NCI-H1417 (cell line): ENCODE measurements at regions not wholly inside any gene's neighbourhood (a gene's known extent, or its start where the extent isn't known, plus 50 kb on each side); places are given as distances from the start of the nearest gene placed in this dataset.

Experiments used
- DNase-seq, 3 experiments: peaks; one replicate each; lab custom pipeline; 2025; lab: John Stamatoyannopoulos, UW

DNA sequence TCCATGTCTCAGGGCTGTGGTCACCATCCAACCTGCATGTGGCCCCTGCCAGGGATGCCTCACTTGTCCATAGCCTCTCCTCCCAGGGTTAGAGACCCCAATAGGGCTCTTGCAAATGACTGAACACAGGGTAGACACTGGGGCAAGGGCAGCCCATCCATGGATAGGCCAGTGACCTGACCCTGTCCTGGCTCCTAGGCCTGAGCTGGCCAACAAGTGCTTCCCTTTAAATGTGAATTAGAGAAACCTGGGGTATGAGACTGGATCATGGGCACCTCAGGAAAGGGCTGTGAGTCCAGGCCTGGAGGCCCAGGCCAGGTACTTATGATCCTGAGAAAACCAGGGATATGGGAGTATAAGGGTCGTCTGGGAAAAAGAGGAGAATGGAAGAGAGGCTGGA is 64.5 kb downstream of the COPS8 start:
- no peak for DNase-seq

DNA sequence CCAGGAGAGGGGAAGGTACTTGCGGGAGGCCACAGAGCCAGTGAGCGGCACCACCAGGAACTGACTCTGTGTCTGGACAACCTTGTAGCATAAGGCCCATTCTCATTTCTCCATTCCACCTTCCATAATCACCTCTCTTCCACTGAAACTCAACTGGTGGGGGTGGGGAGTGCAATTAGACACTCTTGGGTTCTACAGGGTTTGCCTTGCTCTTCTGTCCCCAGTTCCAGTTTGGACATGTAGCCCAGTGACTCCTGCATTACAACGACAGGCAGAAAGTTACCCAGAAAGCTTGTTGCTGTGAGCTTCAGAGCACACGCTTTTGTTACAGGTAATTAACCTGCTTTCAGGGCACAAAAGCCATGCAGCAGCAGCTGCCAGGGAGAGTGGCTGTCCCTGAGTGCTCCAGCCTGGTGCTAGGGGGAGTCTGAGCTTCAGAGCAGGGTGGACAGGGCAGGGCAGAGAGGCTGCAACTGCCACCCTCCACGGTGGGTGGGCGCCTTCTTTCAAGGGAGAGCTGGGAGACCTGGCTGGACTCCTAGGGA is 65.2 kb downstream of the COPS8 start:
- peak in 2 of 3 experiments; percentile 29 to 66 for DNase-seq

DNA sequence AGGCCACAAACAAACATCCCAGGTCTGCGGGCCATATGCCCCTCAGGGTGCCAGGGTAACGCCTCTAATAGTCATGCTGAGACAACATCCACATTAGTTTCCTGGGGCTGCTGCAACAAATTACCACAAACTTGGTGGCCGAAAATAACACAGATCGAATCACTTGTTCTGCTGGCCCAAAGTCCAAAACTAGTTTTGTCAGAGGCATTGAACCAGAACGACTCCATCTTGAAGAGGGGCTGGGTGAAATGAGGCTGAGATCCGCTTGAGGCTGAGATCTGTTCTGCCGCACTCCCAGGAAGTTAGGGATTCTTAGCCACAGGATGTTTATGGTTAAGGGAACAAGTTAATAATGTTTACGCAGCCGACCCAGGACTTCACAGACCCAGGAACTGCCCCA is 66.7 kb downstream of the COPS8 start:
- DNase-seq, result no peak

DNA sequence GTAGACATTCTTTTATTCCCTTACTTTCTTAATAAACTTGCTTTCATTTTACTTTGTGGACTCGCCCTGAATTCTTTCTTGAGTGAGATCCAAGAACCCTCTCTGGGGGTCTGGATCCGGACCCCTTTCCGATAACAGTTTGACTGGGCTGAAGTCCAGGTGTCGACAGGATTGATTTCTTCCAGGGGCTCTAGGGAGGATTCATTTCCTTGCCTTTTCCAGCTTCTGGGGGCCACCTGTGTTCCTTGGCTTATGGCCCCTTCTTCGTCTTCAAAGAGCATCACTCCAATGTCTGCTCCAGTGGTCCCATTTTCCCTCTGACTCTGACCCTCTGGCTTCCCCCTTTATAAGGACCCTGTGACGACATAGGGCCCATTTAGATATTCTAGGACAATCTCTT is 67.5 kb downstream of the COPS8 start:
- no peak for DNase-seq

DNA sequence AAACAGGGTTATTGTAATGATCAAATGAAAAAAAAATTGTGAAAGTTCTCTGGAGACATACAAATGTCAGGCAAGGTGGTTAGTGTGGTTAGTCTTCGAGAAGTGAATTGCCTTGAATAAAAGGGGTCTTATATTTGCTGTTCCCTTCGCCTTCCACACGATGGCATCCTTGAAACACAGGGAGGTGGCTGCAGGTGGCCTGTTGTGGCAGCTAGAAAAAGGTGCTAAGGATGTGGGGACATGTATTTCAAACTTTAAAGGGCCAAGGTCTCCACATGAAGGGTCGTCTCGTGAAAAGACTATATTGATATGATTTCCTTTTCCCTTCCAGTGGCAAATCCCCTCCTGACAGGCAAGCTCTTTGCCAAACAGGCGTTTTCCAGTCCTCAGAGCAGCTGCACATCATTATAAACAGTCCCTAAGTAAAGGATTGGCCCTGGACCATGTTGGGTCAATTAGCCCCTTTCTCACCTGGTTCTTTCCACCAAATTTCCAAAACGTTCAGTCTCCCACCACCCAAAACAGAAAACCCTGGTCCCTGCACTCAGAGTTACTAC is 68.5 kb downstream of the COPS8 start:
- peak in 2 of 3 experiments; percentile 12 to 63 for DNase-seq

DNA sequence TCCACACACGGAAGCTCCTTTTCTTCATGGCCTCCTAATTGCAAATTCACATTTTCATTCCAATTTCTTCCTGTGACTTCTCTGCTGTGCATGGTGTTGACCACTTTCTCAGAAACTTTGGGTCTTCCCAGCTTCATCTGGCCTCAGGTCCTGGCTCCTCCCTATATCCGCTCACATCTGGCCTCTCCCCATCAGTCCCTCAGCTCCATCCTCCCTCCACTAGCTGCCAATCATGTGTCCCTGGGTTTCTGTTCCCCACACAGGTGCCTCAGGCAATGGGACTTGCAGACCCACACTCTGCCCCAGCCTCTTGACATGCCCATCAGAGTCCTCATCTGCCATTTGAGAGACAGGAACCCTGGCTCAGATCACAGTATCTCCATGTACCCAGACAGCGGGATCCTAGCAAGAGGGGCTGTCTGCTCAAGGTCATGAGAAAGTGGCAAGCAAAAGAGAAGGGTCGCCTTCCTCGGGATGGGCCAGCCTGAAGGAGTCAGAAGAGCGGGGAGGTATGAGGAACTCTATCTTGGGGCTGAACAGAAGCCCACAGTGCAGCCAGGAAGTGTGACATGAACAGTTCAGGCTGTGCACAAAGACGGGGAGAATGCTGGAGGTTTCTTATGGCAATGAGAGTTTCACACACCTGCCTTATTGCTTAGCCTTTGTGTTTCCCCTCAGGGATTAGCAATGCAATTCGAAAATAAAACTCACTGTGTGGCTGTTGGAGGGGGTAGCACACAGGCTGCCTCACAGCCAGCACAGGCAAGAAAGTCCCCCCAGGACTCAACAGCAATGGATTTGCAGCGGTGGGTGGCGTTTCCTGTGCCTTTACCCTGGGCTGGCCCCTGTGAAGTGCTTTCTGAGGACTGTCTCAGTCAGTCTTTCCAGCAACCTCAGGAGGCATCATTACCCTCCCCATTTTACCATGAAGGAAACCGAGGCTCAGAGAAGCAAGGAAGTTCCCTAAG is 69.5 kb downstream of the COPS8 start:
- no peak for DNase-seq

DNA sequence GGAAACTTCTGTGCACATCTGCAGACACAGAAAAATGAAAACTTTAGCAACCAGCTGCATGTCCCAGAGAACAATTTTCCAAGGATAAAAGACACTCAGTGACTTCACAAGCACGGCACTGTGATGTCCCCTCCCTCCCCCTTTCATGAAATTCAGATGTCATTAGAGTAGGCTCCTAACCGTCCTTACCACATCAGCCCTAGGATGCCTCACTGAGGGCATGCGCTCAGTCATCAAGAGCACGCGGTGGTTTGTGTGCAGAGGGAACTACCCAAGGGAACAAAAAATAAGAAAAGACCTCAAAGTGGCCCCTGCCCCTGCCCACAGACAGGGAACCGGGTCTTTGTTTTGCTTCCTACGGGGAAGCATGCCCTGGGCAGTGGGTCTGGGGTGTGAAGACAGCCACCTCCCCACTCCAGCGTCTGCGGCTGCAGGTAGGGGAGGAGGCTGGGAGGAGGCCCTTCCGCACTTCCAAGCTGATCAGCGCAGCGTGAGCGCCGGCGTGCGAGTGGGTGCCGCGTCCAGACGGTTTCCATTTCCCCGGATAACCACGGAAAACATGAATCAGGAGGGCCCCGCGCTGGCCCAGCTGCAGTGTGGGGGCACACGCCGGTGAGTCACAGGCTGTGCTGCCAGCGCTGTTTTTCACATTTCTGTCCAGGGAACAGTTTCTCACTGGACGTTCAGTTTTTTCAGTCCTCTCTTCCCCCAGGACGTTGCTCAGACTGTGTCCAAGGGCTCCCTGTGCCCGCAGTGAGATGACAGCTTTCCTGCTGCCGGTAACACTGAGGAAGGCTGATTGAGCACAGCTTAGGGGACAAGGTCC is 70.6 kb downstream of the COPS8 start:
- DNase-seq, result no peak

DNA sequence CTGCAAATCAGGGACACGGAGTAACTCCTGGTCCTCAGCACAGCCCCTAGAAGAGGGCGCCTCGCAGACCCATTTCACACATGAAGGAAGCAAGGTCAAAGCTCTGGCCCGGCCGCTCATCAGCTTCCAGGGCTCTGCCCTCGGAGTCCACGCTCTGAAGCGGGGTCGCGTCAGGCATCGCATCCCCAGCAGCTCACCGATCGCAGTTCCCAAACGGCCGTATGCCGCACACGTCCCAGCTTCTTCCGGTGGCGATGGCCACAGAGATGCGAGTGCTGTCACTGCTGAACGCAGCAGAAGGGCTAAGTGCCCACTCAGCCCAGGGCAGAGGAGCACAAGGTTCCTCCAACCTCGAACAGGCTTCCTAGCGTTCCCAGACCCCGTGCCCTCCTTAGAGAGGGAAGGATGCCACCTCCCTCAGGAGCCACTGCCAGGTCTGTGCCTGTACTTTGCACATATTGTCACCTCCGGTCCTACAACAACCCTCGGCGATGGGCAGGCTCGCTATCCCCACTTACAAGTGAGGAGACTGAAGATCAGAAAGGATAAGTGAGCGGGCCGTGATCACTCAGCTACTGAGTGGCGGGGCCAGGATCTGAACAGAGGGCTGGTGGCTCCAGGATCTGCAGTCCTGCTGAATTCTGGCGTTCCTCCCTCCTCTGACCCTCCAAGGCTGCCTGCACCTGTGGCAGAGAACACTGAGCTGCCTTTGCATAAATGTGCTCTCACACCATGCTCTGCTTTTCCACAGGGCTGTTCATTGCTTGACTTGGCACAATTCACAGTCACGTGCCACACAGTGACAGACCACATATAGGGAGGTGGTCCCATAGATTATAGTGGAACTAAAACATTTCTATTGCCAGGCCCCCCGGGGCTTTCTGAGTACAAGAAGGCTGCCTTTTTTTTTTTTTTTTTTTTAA is 71.4 kb downstream of the COPS8 start:
- no peak for DNase-seq

DNA sequence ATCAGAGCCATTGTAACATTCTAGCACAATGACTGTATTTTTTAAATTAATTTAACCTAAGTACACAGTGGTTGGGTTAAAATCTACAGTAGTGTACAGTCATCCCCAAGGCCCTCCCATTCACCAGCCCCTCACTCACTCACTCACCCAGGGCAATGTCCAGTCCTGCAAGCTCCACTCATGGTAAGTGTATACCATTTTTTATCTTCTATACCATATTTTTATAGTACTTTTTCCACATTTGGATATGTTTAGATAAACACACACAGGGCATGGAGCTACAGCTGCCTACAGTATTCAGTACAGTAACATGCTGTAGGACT is 72.1 kb downstream of the COPS8 start:
- DNase-seq, result no peak

DNA sequence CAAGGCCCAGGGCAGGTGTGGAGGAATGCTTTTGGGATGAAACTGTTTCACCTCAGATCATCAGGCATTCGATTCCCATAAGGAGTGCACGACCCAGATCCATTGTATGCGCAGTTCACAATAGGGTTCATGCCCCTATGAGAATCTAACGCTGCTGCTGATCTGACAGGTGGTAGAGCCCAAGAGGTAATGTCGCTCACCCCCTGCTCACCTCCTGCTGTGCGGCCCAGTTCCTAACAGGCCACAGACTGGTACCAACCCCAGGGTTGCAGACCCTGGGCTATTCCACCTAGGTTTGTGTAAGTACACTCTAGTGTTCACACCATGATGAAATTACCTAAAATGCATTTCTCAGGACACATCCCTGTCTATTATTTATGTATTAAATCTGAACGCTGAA is 72.5 kb downstream of the COPS8 start:
- DNase-seq, result no peak

DNA sequence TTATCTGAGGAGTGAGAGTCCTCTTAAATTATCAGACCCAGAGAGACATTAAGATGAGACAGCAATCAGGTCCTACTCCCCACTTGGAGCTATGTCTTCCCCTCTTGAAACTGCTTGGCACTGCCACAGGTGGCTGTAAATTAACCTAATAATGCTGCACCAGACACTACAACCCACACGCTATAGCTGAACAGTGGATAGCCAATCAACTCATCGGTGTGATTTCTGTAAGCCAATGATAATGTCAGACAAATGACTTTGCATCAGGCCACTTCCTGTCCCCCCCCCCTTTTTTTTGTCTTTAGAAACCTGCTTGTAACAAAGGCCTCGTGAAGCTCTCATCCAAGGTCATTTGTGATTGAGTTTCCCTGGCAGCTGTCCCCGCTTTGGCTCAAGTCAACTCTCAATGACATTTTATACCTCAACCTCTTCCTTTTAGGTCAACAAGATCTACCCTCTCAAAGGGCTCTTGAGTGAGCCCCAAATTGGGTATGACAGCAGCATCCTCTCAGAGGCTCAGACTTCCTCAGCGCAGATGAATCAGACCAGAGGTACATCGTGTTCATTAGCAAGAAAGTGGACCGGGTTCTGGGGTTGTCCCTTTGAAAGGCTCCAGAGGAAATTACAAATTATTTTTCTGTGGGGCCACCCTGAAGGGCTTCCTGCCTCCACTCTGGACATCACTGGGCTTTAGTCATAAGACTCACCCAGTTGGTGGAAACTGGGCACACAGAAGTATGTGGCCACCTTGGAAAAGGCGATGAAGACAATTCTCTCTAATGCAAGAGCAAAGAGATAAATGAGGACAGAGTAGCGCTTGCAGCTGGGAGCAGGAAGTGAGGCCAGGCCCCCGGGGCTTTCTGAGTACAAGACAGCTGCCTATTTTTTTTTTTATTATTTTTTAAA is 73.6 kb downstream of the COPS8 start:
- DNase-seq, result peak in 1 of 3 experiments; percentile 2

DNA sequence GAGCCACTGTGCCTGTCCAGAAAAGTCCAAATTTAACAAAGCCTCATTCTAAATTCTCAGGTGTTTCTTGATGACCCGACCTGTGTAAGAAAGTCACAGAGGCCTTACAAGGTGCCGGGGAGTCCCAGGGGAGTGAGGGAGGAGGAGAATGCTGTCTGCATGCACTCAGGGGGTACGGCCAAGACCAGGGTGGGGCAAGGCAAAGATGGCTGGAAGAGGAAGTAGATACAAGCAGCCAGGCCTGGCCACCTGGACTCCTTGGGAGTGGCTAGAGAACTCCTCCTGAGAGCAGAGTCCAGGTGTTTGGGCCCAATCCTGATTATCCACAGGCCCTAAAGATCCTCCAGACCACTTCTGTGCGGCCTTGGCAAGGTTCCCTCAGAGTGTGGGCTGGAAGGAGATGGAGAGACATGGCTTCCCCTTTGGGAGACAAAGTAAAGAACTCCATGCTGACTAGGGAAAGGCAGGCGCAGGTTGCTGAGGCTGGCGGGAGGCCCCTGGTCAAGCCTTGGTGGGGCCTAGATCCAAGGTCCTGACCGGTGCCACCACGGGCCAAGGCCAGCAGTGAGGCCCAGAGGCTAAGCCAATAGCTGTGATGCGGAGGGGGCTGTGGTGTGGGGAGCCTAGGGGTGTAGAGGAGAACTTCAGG is 74.7 kb downstream of the COPS8 start:
- DNase-seq, result no peak

DNA sequence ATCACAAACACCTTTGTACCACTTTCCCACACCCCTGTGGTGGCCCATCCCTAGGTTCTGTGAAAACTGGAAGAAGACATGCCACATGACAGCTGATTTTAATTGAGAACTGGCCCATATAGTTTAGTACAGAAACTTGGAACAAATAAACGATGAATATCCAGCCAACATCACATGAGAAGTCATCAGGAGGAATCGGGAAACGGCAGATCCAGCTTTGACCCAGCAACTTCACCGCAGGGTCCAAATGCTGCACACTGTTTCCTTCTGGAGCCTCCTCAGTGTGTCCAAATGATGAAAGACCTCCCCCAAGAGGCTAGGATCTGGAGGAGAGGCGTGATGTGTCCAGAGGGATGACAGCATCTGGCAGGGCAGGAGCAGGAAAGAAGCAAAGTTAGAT is 75.5 kb downstream of the COPS8 start:
- no peak for DNase-seq

DNA sequence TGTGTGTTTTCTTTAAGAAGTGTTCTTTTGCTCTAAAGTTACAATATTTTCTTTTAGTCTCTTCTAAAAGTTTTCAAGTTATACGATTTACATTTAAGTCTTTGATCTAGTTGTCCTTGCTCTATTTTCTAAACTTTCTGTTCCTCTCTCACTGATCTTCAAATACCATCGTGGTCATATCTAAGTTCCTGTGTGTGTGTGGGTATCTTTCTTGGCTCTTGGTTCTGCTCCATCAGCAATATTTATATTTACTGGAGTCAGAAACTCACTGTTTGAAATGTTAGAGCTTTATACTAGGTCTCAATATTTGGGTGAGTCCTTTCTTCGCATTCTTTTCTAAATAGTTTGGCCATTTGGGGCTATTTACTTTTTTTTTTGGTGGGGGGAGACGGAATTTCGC is 77.3 kb downstream of the COPS8 start:
- DNase-seq, result no peak

DNA sequence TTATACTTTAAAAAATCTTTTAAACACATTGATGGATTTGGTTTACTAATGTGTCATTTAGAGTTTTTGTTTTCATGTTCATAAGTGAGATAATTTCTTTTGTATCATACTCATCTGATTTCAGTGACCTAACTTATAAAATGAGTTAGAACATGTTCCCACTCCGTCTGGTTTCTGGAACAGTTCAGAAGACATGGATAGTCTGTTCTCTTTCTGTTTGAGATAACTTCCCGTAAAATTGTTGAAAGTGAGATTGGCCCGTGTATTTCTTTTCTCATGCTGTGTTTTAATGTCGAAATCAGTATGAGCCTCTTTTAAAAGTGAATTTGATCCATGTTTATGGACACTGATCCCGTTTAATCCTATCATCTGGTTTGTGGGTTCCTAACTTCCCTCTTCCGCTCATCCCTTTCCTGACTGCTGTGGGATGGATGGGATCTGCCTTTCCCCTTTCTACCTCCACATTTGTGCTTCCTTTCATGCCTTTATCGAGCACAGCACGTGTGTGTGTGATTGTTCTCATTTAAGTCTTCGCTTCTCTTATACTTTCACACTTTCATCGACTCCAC is 78.9 kb downstream of the COPS8 start:
- no peak for DNase-seq

DNA sequence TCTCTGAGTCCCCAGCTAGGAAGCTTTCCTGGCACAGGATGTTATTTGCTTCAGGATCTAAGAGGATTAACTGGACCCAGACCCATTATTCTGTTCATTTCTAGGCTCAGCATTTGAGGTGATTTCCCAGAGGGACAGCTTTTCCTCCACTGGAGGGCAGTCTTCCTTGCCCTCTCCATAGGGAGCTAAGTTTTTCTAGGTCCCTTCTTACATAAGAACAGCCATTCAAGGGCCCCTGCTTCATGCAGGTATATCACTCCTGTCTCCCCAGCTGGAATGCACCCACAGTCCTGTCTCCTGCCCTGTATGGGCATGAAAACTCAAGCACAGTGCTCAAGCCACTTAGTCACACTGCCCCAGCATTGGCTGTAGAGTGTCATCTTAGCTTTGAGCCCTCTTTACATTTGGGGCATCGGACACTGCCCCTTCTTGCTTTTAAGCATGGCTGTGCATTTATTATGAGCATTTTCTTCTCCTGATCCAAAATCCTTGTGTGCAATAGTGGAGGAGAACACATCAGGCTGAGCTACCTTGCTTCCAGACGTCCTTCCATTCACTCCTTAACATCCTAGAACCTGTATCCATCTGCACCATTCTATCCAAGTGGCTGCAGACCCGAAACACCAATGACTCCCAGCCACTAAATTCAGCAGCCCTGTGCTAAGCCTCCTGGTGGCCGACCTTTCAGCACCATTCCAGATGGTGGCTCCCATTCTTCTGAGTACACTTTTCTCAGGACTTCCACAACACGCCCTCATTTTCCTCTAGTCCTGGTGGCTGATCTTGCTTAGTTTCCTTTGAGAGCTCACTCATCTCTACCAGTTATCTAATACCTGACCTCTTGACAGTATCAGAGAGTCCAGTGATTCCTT is 80.0 kb downstream of the COPS8 start:
- DNase-seq, result peak in 1 of 3 experiments; percentile 1

DNA sequence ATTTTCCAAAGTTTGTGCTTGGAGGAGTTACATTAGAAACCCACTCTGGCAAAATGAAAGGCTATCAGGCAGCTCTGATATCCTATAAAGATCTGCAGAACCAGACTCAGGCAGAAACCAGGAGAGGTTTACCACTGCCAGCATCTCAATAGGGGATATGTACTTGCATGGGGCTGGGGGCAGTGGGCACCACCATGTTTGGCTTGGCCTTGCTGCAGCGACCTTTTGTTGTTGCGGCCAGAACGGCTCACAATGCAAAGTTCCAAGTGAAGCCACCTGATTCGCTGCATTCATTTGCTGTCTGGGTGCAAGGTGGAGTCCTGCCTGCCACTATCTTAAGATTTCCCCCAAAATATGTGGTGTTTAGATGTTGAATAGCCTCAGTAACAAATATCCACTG is 81.3 kb downstream of the COPS8 start:
- DNase-seq, result no peak

DNA sequence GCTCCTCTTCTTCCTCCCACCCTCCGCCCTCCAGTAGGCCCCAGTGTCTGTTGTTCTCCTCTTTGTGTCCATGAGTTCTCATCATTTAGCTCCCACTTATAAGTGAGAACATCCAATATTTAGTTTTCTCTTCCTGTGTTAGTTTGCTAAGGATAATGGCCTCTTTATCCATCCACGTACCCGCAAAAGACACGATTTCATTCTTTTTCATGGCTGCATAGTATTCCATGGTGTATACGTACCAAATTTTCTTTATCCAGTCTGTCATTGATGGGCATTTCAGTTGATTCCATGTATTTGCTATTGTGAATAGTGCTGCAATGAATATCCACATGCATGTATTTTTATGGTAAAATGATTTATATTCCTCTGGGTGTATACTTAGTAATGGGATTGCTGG is 82.2 kb downstream of the COPS8 start:
- no peak for DNase-seq

DNA sequence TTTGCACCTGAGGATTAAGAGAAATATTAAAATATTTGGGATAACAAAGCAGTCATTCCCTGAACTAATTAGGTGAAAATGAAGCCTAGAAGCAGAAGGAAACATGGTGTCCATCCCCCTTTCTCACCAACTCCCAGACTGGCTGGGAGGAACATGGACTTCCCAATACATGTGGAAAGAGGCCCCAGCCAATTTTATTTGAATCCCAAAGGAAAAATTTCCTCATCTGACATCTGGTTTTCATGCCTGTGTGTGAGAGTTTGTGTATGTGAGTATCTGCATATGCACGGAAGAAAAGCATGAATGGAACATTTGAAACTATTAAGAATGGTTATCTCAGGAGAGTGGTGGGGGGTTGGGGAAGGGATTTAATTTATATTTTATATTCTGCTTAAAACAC is 84.3 kb downstream of the COPS8 start:
- DNase-seq, result no peak
